ENCODE measurements at regions not wholly inside any gene's neighbourhood (a gene's known extent, or its start where the extent isn't known, plus 50 kb on each side); places are given as distances from the start of the nearest gene placed in this dataset.
A peak's percentile ranks its signal among the peaks of the same experiment; 100 is the strongest.

GRCh38 chrX:20421697-20422096 lies 155.0 kb upstream of the RPS6KA3 start:
- POLR2A ChIA-PET, result no interaction called here
- Mint-ChIP-seq H3K4me3 (no peak overlapping the region), H3K27me3 (no peaks in the 10 kb centered on the region), H3K36me3 (no peaks in the 10 kb centered on the region), H3K9me3 (no peaks in the 10 kb centered on the region), H3K27ac (no peak overlapping the region), H3K4me1 (peaks cover 18% of the 10 kb centered on the region)
- ATAC-seq (ENCODE audit: low read depth), result no peak
- DNase-seq, result no peak

DNA sequence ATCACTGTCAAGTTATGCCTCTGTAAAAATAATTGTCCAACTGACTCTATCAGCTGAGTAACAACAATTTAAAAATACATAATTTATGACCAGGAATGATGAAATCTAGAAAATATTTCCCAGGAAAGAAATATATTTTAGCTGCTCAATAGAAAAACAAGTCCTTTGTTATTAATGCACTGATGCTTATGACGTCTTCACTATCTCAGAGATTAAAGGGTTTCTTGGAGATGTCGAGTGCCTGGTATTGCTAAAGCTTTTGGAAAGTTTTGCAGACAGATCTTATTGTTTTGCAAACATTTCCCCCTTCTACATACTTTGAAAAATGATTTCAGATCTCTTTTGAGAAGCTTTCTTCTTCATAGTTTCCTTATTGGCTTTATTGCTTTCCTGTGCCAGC lies 154.6 kb upstream of the RPS6KA3 start:
- H3K4me1 Mint-ChIP-seq, result peaks cover 18% of the 10 kb centered on the region
- H3K27ac Mint-ChIP-seq, result no peak overlapping the region
- POLR2A ChIA-PET, result no interaction called here
- no peaks in the 10 kb centered on the region for H3K9me3 Mint-ChIP-seq
- H3K27me3 Mint-ChIP-seq, result no peaks in the 10 kb centered on the region
- H3K4me3 Mint-ChIP-seq, result no peak overlapping the region
- ATAC-seq (ENCODE audit: low read depth), result no peak
- no peak for DNase-seq
- H3K36me3 Mint-ChIP-seq, result no peaks in the 10 kb centered on the region

GRCh38 chrX:20420058-20420457 lies 153.3 kb upstream of the RPS6KA3 start:
- Mint-ChIP-seq H3K4me3 (no peak overlapping the region), H3K27me3 (no peaks in the 10 kb centered on the region), H3K4me1 (peaks cover 18% of the 10 kb centered on the region), H3K27ac (no peak overlapping the region), H3K36me3 (no peaks in the 10 kb centered on the region), H3K9me3 (no peaks in the 10 kb centered on the region)
- no peak for ATAC-seq (ENCODE audit: low read depth)
- POLR2A ChIA-PET, result no interaction called here
- DNase-seq, result no peak

GRCh38 chrX:20418379-20419150 lies 151.9 kb upstream of the RPS6KA3 start:
- peak overlapping the region; percentile 83 for H3K27ac Mint-ChIP-seq
- peaks cover 32% of the 10 kb centered on the region for H3K4me1 Mint-ChIP-seq
- POLR2A ChIA-PET, result interaction anchor here (1.3 kb wide), 1 partner anchor 14 kb away, joined by 4 read pairs; no protein-coding TSS in a partner anchor
- no peaks in the 10 kb centered on the region for H3K27me3 Mint-ChIP-seq
- H3K4me3 Mint-ChIP-seq, result peak overlapping the region; percentile 40
- H3K9me3 Mint-ChIP-seq, result no peaks in the 10 kb centered on the region
- peak; percentile 42 for ATAC-seq (ENCODE audit: low read depth)
- H3K36me3 Mint-ChIP-seq, result no peaks in the 10 kb centered on the region
- DNase-seq, result no peak

DNA sequence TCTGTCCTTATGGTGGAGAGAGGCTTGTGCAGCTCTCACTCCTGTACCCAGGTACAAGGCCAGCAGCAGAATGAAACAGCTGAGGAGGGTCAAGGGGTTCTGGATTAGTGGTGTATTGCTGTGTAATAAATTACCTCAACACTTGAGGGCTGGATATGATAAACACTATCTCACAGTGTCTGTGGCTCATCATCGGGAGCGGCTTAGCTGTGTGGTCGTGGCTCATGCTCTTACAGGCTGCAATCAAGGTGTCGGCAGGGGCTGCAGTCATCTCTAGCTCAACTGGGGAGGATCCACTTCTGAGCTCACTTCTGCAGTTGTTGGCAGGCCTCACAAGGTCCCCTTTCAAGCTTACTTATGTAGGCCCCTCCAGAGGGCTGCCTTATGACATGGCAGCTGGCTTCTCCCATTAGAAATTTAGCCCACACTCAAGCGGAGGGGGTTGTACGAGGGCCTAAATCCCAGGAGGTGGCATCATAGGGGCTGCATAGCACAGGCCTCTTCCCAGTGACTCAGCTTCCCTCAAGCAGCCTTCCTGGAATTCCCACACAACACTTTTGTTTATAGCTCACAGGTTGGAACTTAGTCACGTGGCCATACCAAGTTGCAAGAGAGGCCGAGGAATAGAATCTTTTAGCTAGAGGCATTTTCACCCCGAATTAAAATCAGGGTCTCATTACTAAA lies 148.2 kb upstream of the RPS6KA3 start:
- POLR2A ChIA-PET, result interaction anchor here (0.6 to 4.3 kb wide), 3 partner anchors 22 to 243 kb away, joined by 3 to 26 read pairs (median 3); partner anchors contain the start of gene RPS6KA3
- no peak overlapping the region for H3K4me3 Mint-ChIP-seq
- DNase-seq, result no peak

DNA sequence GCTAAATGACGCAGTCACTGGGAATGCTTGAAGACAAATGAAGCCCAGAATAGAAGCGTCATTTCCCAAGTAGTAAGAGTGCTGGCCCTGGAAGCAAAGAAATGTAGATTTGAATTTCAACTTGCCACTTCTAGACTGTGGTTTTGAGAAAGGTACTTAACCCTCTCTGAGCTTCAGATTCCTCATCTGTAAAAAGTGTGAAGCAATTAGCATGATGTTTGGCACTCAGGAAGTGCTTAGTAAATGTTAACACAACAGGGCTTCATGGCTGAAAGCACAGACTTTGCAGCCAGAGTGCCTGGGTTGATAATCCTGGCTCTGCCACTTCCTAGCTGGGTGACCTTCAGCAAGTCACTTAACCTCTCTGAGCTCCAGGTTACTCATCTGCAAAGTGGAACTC lies 147.4 kb upstream of the RPS6KA3 start:
- Mint-ChIP-seq H3K36me3 (peaks cover 5% of the 10 kb centered on the region), H3K4me1 (peaks cover 38% of the 10 kb centered on the region), H3K4me3 (peak overlapping the region; percentile 16), H3K9me3 (no peaks in the 10 kb centered on the region), H3K27ac (peak overlapping the region; percentile 91), H3K27me3 (no peaks in the 10 kb centered on the region)
- DNase-seq (no peak), ATAC-seq (ENCODE audit: low read depth) (no peak)
- POLR2A ChIA-PET, result interaction anchor here (0.6 to 4.3 kb wide), 4 partner anchors 23 to 1783 kb away, joined by 3 to 26 read pairs (median 3); partner anchors contain the start of gene RPS6KA3

More for the DNA sequence above, 148.2 kb upstream of the RPS6KA3 start:
- Mint-ChIP-seq H3K27ac (peak overlapping the region; percentile 91), H3K9me3 (no peaks in the 10 kb centered on the region), H3K36me3 (peaks cover 5% of the 10 kb centered on the region), H3K27me3 (no peaks in the 10 kb centered on the region), H3K4me1 (peaks cover 38% of the 10 kb centered on the region)
- ATAC-seq (ENCODE audit: low read depth), result peak; percentile 50

DNA sequence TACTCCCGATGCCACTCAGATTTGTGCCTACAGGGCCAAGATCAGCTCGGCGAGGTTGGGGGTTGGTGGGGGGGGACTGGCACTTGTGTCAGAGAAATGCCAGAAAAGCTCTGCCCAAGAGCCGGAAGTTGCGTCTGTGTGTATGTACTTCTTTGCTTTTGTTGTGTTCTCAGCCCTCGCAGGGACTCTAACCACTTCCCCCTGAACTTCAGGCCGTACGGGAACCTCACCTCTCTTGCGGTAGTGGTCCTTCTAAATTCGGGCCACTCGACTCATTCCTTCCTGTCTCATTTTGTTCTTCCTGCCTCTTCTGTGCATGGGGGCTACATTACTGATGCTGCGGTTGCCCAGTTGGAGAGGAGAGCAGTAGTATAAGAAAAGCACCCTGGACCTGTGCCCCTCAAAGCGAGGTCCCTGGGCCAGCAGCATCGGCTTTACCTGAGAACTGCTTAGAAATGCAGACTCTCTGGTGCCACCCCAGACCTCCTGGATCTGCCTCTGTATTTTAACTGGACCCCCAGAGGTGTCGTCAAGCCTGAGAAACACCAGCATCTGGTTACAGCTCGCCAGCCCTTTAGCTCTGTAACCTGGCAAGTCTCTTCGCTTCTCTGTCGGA lies 146.3 kb upstream of the RPS6KA3 start:
- DNase-seq (peak; percentile 45), ATAC-seq (ENCODE audit: low read depth) (peak; percentile 80)
- POLR2A ChIA-PET, result interaction anchor here (1.0 to 4.3 kb wide), 4 partner anchors 11 to 146 kb away, joined by 3 to 26 read pairs (median 4); partner anchors contain the start of gene RPS6KA3
- Mint-ChIP-seq H3K4me3 (peak overlapping the region; percentile 75), H3K9me3 (peaks cover 2% of the 10 kb centered on the region), H3K27me3 (no peaks in the 10 kb centered on the region), H3K27ac (peak overlapping the region; percentile 91), H3K4me1 (peaks cover 30% of the 10 kb centered on the region), H3K36me3 (peaks cover 5% of the 10 kb centered on the region)

- POLR2A ChIA-PET, result no interaction called here
- DNase-seq (no peak), ATAC-seq (ENCODE audit: low read depth) (no peak)
- H3K36me3 Mint-ChIP-seq, result peaks cover 5% of the 10 kb centered on the region
- no peaks in the 10 kb centered on the region for H3K27me3 Mint-ChIP-seq
- no peak overlapping the region for H3K27ac Mint-ChIP-seq
- H3K9me3 Mint-ChIP-seq, result peaks cover 3% of the 10 kb centered on the region
- peaks cover 25% of the 10 kb centered on the region for H3K4me1 Mint-ChIP-seq
- H3K4me3 Mint-ChIP-seq, result no peak overlapping the region
These were observed 143.8 kb upstream of the RPS6KA3 start for GRCh38 chrX:20410540-20410939.

GRCh38 chrX:20409991-20410390 lies 143.3 kb upstream of the RPS6KA3 start:
- no peak for ATAC-seq (ENCODE audit: low read depth)
- Mint-ChIP-seq H3K4me1 (peaks cover 25% of the 10 kb centered on the region), H3K36me3 (peaks cover 5% of the 10 kb centered on the region), H3K27ac (no peak overlapping the region), H3K9me3 (peaks cover 3% of the 10 kb centered on the region), H3K4me3 (no peak overlapping the region), H3K27me3 (no peaks in the 10 kb centered on the region)
- POLR2A ChIA-PET, result no interaction called here
- DNase-seq, result no peak

- H3K9me3 Mint-ChIP-seq, result peaks cover under 1% of the 10 kb centered on the region
- H3K4me1 Mint-ChIP-seq, result peaks cover 6% of the 10 kb centered on the region
- POLR2A ChIA-PET, result no interaction called here
- H3K36me3 Mint-ChIP-seq, result no peaks in the 10 kb centered on the region
- DNase-seq (no peak), ATAC-seq (ENCODE audit: low read depth) (no peak)
- no peak overlapping the region for H3K4me3 Mint-ChIP-seq
- H3K27ac Mint-ChIP-seq, result no peak overlapping the region
- H3K27me3 Mint-ChIP-seq, result no peaks in the 10 kb centered on the region
These were observed 136.2 kb upstream of the RPS6KA3 start for GRCh38 chrX:20402956-20403355.

GRCh38 chrX:20399728-20400414 lies 133.2 kb upstream of the RPS6KA3 start:
- Mint-ChIP-seq H3K9me3 (no peaks in the 10 kb centered on the region), H3K4me3 (no peak overlapping the region), H3K27me3 (no peaks in the 10 kb centered on the region), H3K36me3 (no peaks in the 10 kb centered on the region), H3K4me1 (peaks cover 6% of the 10 kb centered on the region), H3K27ac (no peak overlapping the region)
- DNase-seq (no peak), ATAC-seq (ENCODE audit: low read depth) (no peak)
- POLR2A ChIA-PET, result no interaction called here

DNA sequence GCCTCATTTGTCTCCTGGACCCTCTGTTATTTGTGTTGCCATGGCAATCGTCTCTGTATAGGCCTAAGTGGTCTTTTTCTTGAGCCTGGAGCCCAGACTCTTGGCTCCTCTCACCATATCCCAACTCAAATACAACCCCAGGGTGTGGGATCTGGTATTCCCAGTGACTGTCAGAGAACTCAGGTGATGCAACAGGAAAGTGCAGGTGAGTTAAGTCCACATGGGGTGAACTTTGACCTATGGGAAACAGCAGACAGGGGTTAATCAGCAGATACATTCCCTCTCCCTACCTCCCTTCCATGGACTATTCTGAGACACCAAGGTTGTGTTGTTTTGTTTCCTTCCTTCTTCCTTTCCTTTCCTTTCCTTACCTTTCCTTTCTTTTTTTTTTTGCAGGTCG lies 130.9 kb upstream of the RPS6KA3 start:
- H3K27ac Mint-ChIP-seq, result no peak overlapping the region
- H3K4me3 Mint-ChIP-seq, result no peak overlapping the region
- POLR2A ChIA-PET, result no interaction called here
- DNase-seq, result no peak
- H3K27me3 Mint-ChIP-seq, result no peaks in the 10 kb centered on the region
- peaks cover 6% of the 10 kb centered on the region for H3K4me1 Mint-ChIP-seq
- H3K9me3 Mint-ChIP-seq, result no peaks in the 10 kb centered on the region
- H3K36me3 Mint-ChIP-seq, result no peaks in the 10 kb centered on the region
- no peak for ATAC-seq (ENCODE audit: low read depth)

- H3K36me3 Mint-ChIP-seq, result no peaks in the 10 kb centered on the region
- ATAC-seq (ENCODE audit: low read depth), result no peak
- no peaks in the 10 kb centered on the region for H3K27me3 Mint-ChIP-seq
- no peak overlapping the region for H3K27ac Mint-ChIP-seq
- no peak overlapping the region for H3K4me3 Mint-ChIP-seq
- peaks cover 4% of the 10 kb centered on the region for H3K4me1 Mint-ChIP-seq
- no peaks in the 10 kb centered on the region for H3K9me3 Mint-ChIP-seq
- no peak for DNase-seq
- POLR2A ChIA-PET, result no interaction called here
These were observed 127.7 kb upstream of the RPS6KA3 start for GRCh38 chrX:20394451-20394850.

Data from activated naive CD8-positive, alpha-beta T cell treated with anti-CD3 and anti-CD28 coated beads, Interleukin-2, amount 10 ng/mL, durations not matched to agents 7 days and 5 days (primary cell).